Colonic mucosa (tissue), 4 donors: ENCODE measurements at regions not wholly inside any gene's neighbourhood (a gene's known extent, or its start where the extent isn't known, plus 50 kb on each side); places are given as distances from the start of the nearest gene placed in this dataset.

Source experiments
- DNase-seq: peaks from one replicate; pipeline ENCODE4 v3.0.0-alpha.2; 2020
- H3K27ac ChIP-seq: fragments of 200-600 bp; one replicate; pipeline ENCODE4 v1.8.0; 2021
- H3K27me3 ChIP-seq: fragments of 200-600 bp; one replicate; pipeline ENCODE4 v1.8.0; 2021
- H3K36me3 ChIP-seq: fragments of 200-600 bp; one replicate; pipeline ENCODE4 v1.8.0; 2021
- H3K4me1 ChIP-seq: fragments of 200-600 bp; one replicate; pipeline ENCODE4 v1.8.0; 2021; ENCODE audit warnings: mild to moderate bottlenecking
- H3K4me3 ChIP-seq: fragments of 200-600 bp; one replicate; pipeline ENCODE4 v1.8.0; 2021
- H3K9ac ChIP-seq, 2 donors: one replicate each; pipeline ENCODE4 v1.7.0; 2013; ENCODE audit warnings: control low read depth in 2 of 2, low read depth in 2 of 2, low read length in 2 of 2
- H3K9me3 ChIP-seq: fragments of 200-600 bp; one replicate; pipeline ENCODE4 v1.8.0; 2021
- intact Hi-C: fragments of 100-400 bp; cut with DNase I; formaldehyde crosslinking; loops from one replicate; pipeline ENCODE4 v1.14.1; 2022
- TF ChIP-seq, protein P1 (sequence below): fragments of 200-600 bp; IDR thresholded peaks from one replicate; pipeline ENCODE4 v1.8.0; 2022; ENCODE audit warnings: antibody characterized with exemption, mild to moderate bottlenecking
- donor health status: healthy.
- donor health status: DM: no; HTN: no; CAD: no.
- donor health status: DM: no; HTN: no; CAD: no.

- no peak overlapping the region for H3K27ac ChIP-seq
- H3K4me3 ChIP-seq: no peak overlapping the region
- TF ChIP-seq, protein P1, sequence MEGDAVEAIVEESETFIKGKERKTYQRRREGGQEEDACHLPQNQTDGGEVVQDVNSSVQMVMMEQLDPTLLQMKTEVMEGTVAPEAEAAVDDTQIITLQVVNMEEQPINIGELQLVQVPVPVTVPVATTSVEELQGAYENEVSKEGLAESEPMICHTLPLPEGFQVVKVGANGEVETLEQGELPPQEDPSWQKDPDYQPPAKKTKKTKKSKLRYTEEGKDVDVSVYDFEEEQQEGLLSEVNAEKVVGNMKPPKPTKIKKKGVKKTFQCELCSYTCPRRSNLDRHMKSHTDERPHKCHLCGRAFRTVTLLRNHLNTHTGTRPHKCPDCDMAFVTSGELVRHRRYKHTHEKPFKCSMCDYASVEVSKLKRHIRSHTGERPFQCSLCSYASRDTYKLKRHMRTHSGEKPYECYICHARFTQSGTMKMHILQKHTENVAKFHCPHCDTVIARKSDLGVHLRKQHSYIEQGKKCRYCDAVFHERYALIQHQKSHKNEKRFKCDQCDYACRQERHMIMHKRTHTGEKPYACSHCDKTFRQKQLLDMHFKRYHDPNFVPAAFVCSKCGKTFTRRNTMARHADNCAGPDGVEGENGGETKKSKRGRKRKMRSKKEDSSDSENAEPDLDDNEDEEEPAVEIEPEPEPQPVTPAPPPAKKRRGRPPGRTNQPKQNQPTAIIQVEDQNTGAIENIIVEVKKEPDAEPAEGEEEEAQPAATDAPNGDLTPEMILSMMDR: no peak
- no peaks in the 10 kb centered on the region for H3K27me3 ChIP-seq
- H3K36me3 ChIP-seq: no peaks in the 10 kb centered on the region
- no peak for DNase-seq
- H3K9me3 ChIP-seq: no peaks in the 10 kb centered on the region
- intact Hi-C loops: no loop called here
- no peak overlapping the region for H3K9ac ChIP-seq
- no peaks in the 10 kb centered on the region for H3K4me1 ChIP-seq
Measured at GRCh38 chr3:65018801-65019200, 331.0 kb upstream of the ADAMTS9 start.

DNA sequence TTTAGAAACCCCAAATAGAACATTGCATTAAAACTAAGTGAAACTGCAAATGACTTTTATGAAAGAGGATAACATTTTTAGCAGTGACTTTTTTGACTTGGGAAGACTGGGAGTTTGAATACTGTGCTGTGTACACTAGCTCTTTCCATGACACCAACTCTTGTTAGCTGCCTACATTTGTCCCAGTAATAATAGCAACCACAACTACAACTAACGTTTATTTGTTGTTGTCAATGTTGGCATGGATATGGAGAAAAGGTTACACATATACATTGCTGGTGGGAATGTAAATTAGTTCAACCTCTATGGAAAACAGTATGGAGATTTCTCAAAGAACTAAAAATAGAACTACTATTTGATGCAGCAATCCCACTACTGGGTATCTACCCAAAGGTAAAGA, 329.6 kb upstream of the ADAMTS9 start:
- Histone ChIP-seq H3K27me3 (no peaks in the 10 kb centered on the region), H3K4me1 (no peaks in the 10 kb centered on the region), H3K9me3 (no peaks in the 10 kb centered on the region), H3K36me3 (no peaks in the 10 kb centered on the region), H3K4me3 (no peak overlapping the region), H3K27ac (no peak overlapping the region), H3K9ac (no peak overlapping the region)
- no peak for DNase-seq
- intact Hi-C loops: no loop called here
- TF ChIP-seq, protein P1: no peak

GRCh38 chr3:65015711-65016110, 327.9 kb upstream of the ADAMTS9 start:
- no peak overlapping the region for H3K4me3 ChIP-seq
- H3K9me3 ChIP-seq: no peaks in the 10 kb centered on the region
- intact Hi-C loops: no loop called here
- DNase-seq: no peak
- H3K27me3 ChIP-seq: no peaks in the 10 kb centered on the region
- no peaks in the 10 kb centered on the region for H3K36me3 ChIP-seq
- H3K27ac ChIP-seq: no peak overlapping the region
- no peak overlapping the region for H3K9ac ChIP-seq
- TF ChIP-seq, protein P1: no peak
- no peaks in the 10 kb centered on the region for H3K4me1 ChIP-seq

- Histone ChIP-seq H3K9ac (no peak overlapping the region), H3K27ac (no peak overlapping the region), H3K9me3 (no peaks in the 10 kb centered on the region), H3K36me3 (no peaks in the 10 kb centered on the region), H3K4me3 (no peak overlapping the region), H3K27me3 (no peaks in the 10 kb centered on the region), H3K4me1 (no peaks in the 10 kb centered on the region)
- intact Hi-C loops: loop anchor here (5.0 kb wide), 1 partner anchor 146 kb away; no protein-coding TSS in a partner anchor
- no peak for DNase-seq
- TF ChIP-seq, protein P1: no peak
Measured at GRCh38 chr3:65013053-65013452, 325.3 kb upstream of the ADAMTS9 start.

- H3K4me1 ChIP-seq: no peaks in the 10 kb centered on the region
- DNase-seq: no peak
- H3K36me3 ChIP-seq: no peaks in the 10 kb centered on the region
- no peaks in the 10 kb centered on the region for H3K9me3 ChIP-seq
- H3K4me3 ChIP-seq: no peak overlapping the region
- TF ChIP-seq, protein P1: no peak
- H3K9ac ChIP-seq: no peak overlapping the region
- H3K27ac ChIP-seq: no peak overlapping the region
- no peaks in the 10 kb centered on the region for H3K27me3 ChIP-seq
- intact Hi-C loops: no loop called here
Measured at GRCh38 chr3:65006300-65006739, 318.5 kb upstream of the ADAMTS9 start.

GRCh38 chr3:65005486-65005885, 317.7 kb upstream of the ADAMTS9 start:
- no peak for DNase-seq
- TF ChIP-seq, protein P1: no peak
- Histone ChIP-seq H3K4me3 (no peak overlapping the region), H3K27ac (no peak overlapping the region), H3K36me3 (no peaks in the 10 kb centered on the region), H3K9me3 (no peaks in the 10 kb centered on the region), H3K4me1 (no peaks in the 10 kb centered on the region), H3K9ac (no peak overlapping the region), H3K27me3 (no peaks in the 10 kb centered on the region)
- intact Hi-C loops: no loop called here
